Fibroblast of skin of scalp (primary cell): ENCODE measurements at regions not wholly inside any gene's neighbourhood (a gene's known extent, or its start where the extent isn't known, plus 50 kb on each side); places are given as distances from the start of the nearest gene placed in this dataset.
A peak's percentile ranks its signal among the peaks of the same experiment; 100 is the strongest.
"Not testable (repeated sequence)": the region's sequence is repeated elsewhere in the genome, so short reads cannot be mapped to it uniquely, and the experiment has no call there.

ENCODE experiments used
- DNase-seq: peaks from one replicate; pipeline ENCODE4 v3.0.0-alpha.2; 2013

DNA sequence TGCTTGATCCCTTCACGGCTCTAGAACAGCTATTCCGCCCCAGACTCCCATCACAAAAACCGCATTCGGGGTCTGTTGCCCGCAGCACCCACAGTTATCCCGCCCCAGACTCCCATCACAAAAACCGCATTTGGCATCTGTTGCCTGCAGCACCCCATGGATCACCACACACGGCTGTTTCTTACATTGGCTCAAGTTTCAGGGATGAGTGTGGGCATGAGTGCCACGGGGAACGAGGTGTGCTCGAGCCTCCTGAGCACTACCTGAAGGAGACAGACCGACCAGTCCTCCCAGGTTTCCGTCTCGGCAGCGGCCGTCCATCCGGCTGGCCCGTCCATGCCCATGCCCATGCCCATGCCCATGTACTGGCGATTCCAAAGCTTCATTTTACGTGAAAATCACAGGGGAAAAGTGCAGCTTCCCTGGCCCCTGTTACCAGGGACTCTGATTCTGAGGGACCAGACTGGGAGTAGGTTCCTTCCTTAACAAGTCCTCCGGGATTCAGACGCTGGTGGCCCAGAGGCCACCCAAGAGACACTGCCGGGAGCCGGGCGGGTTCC, 66.4 kb upstream of the INSIG1 start:
- DNase-seq = no peak

DNA sequence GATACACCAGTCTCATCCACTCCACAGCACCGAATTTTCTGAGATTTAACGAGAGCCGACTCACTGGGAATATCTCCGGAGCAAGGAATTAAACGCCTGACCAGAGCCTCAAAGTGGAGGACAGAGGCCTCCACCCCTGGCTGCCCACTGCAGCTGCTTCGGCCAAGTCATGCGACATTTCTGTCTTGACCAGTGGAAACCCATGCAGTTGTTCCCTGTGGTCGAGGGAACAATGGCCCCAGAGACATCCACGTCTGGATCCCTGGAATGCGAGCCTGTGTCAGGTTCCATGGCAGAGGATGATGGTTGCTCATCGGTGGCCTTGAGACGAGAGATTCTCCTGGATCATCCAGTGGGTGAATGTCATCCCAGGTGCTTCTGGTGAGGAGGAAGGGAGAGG, 65.7 kb upstream of the INSIG1 start:
- DNase-seq = no peak

DNA sequence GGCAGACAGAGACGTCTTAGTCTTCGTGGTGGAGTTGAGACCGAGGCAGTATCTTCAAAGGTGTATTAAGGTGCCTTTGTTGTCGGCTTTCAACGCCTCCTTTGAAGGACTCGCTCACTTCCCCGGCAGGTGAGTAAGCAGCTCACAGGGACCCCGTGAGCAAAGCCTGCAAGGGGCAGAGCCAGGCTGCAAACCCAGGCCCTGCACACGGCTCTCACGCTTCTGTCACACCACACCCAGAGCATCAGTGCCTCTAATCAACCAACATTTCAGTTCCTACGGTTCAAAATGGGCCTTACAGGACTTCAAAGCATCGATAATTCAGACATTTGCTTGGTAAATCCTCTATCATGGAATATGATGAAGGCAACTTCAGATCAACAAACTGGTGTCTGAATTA, 64.8 kb upstream of the INSIG1 start:
- no peak for DNase-seq

DNA sequence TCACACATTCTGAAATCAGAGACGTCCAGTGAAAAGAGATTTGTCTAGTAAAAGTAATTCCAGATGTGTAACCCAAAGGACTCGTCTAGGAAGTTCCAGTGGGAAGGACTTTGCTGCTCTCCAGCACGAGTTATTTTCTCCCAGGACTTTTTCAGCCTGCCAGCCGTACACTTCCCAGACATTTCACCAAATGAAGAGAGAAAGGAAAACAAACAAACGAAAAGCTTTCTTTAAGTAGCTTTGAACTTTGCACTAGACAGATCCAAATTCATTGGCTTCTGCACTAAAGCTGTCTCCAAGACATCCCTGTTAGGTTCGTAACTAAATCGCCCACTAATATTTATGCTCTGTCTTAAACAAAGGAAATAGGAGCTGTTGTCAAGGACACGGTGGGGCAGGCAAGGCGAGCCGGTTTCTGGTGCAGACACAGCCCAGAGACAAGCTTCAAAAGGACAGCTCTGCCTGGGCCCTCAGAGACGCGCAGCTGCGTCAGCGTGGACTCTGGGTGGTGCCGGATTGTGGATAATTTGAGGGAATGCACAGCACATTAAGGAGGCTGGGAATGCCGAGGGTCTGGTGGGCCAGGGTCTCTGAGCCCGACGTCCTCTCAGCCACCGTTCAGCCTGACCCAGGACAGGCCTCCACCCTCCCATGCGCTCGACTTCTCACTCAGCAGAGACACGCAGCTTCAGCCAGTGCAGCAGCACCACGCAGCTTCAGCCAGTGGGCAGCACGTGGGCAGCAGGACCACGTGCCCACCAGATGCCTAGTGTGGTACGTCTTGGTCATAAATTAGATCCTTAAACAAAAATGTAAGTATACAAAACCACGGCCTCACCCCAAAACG, 64.1 kb upstream of the INSIG1 start:
- DNase-seq = peak; percentile 53

- no peak for DNase-seq
Measured at GRCh38 chr7:155234158-155234492, 63.6 kb upstream of the INSIG1 start.

DNA sequence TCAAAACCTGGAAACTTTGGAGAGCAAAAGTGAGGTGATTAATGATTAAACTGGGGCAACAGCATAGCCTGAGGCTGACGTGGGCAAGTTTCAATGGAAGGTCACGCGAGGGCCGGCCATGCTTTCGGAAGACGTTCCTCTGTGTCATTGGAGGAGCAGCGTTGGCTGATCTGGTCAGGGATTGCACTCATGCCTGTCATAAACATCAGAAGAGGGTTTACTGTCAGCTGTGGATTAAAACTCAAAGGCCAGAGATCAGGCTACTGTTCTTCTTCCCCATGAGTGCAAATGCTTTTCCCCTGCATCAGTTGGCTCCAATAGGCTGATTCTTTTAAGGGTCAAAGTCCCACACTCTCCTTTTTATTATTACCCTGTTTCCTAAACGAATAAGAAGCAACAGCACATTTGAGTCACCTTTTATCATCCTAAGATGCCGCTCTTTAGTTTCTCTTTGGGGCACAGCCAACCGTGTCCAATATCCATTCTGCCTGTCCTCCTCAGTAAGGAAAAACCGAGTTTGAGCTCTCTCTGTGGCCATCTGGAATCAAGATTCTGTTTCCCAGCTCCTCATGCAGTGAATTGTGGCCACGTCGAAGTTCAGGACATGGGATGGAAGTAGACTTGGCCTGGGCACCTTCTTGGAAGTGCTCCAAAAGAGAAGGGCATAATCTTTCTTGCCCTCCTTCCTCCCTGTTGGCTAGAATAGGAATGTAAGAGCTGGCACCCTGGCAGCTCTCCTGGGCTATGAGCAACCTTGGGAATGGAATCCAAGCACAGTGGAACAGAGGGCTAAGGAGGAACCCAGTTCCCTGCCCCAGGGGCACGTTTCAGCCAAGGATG, 62.5 kb upstream of the INSIG1 start:
- DNase-seq = no peak

GRCh38 chr7:155236386-155236785, 61.3 kb upstream of the INSIG1 start:
- no peak for DNase-seq

- DNase-seq = no peak
Measured at GRCh38 chr7:155237297-155237696, 60.4 kb upstream of the INSIG1 start.

GRCh38 chr7:155237730-155238129, 59.9 kb upstream of the INSIG1 start:
- no peak for DNase-seq

DNA sequence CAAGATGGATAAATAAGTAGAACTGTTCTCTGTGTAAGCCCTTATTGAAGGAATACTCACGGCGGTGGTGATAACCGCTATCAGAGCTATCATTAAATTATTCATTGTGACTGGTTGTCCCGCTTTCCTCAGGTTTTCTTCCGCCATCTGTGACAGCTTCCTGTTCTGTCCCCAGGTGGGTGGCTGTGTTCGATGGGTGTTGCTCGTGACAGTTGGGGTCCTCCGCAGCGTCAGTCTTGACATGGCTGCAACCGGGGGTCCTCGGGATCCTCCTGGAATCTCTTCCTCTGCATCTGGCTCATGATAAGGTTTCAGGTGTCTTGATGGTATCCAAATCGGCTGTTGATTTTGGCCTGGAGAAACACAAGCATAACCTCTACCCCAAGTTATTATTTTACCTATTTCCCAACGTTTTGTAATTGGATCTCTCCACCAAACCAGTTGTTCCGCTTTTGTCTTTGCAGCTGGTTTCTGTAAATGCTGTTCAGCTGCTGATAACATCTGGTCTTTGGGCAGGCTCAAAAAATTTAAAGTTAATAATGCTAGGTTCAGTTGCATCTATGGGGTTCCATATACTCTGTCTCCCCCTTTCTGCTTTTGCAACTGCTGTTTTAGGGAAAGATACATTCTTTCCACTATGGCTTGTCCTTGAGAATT, 58.1 kb upstream of the INSIG1 start:
- DNase-seq = not testable (repeated sequence)

GRCh38 chr7:155244675-155245074, 53.0 kb upstream of the INSIG1 start:
- DNase-seq = no peak

- peak; percentile 52 for DNase-seq
Measured at GRCh38 chr7:155247479-155248365, 50.0 kb upstream of the INSIG1 start.
